IMR-90 (cell line): ENCODE measurements at regions not wholly inside any gene's neighbourhood (a gene's known extent, or its start where the extent isn't known, plus 50 kb on each side); places are given as distances from the start of the nearest gene placed in this dataset.

Experiments
- CEBPB ChIP-seq: IDR thresholded peaks from 2 replicates; pipeline ENCODE4 v1.6.1; 2012; ENCODE audit warnings: low read depth, low read length, improper control_type of control experiment
- CHD1 ChIP-seq: IDR thresholded peaks from 2 replicates; pipeline ENCODE4 v1.6.1; 2012; ENCODE audit warnings: low read depth, low read length, improper control_type of control experiment
- FOS ChIP-seq: fragments of 150-350 bp; IDR thresholded peaks from 2 replicates; pipeline ENCODE4 v1.6.1; 2016; ENCODE audit warnings: low read depth, low read length
- MAFK ChIP-seq: IDR thresholded peaks from 2 replicates; pipeline ENCODE4 v1.6.1; 2012; ENCODE audit warnings: low read depth, low read length, improper control_type of control experiment
- MAZ ChIP-seq: IDR thresholded peaks from 2 replicates; pipeline ENCODE4 v1.6.1; 2012; ENCODE audit warnings: low read depth, mild to moderate bottlenecking, low read length, improper control_type of control experiment, moderate library complexity, borderline replicate concordance
- MXI1 ChIP-seq: IDR thresholded peaks from 2 replicates; pipeline ENCODE4 v1.6.1; 2012; ENCODE audit warnings: low read depth, mild to moderate bottlenecking, low read length, moderate library complexity, borderline replicate concordance
- NFE2L2 ChIP-seq: fragments of 150-350 bp; IDR thresholded peaks from 2 replicates; pipeline ENCODE4 v1.6.1; 2016; ENCODE audit warnings: low read depth, mild to moderate bottlenecking, low read length
- POLR2A ChIP-seq: IDR thresholded peaks from 2 replicates; pipeline ENCODE4 v1.6.1; 2012; ENCODE audit warnings: mild to moderate bottlenecking, low read depth, low read length
- RAD21 ChIP-seq: IDR thresholded peaks from 2 replicates; pipeline ENCODE4 v1.6.1; 2012; ENCODE audit warnings: low read length, improper control_type of control experiment
- RCOR1 ChIP-seq: IDR thresholded peaks from 2 replicates; pipeline ENCODE4 v1.6.1; 2012; ENCODE audit warnings: mild to moderate bottlenecking, low read length, improper control_type of control experiment; ENCODE audit not compliant: insufficient replicate concordance
- RFX5 ChIP-seq: IDR thresholded peaks from 2 replicates; pipeline ENCODE4 v1.8.0; 2012; ENCODE audit warnings: low read depth, mild to moderate bottlenecking, low read length, moderate library complexity
- SMC3 ChIP-seq: fragments of 150-350 bp; IDR thresholded peaks from 2 replicates; pipeline ENCODE4 v1.6.1; 2016; ENCODE audit warnings: low read depth, mild to moderate bottlenecking, antibody characterized with exemption, low read length, moderate library complexity
- TF ChIP-seq, protein P1 (sequence below): conservative IDR thresholded peaks from 2 replicates; pipeline ENCODE4 v1.5.1; 2012; ENCODE audit warnings: mild to moderate bottlenecking, low read depth, low read length, improper control_type of control experiment
- TF ChIP-seq, protein P2 (sequence below): fragments of 150-350 bp; IDR thresholded peaks from 2 replicates; pipeline ENCODE4 v1.6.1; 2017; ENCODE audit warnings: mild to moderate bottlenecking, antibody characterized with exemption, low read length, low read depth

DNA sequence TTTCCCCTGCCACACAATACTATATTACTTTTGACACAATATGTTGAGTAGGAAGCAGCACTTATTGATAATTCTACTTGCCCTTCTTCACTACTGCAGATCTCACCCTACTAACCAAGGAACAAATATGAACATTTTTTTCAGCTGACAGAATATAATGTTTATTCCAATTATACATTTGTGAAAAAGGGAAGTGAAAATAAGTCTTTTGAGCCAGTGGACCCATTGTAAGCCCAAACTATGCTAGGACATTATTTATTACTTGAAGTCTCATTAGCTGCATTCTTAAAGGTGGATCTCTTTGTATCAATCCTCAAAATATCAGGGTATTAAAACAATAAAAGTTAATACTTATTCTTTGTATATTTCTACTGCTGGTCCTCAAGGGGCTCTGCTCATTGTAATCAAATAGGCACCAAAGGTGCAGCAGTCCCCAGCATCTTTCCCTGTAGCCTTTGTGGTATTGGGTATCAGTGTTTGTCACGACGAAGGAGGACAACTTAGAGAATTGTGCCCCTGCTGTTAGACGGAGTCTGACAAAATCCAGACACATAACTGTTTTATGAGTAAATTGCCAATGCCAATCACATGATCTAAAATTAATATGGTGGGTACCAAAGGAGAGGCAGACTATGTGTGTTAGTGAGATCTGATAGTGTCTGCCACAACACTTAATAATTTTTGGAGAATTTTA, 453.5 kb upstream of the CDH9 start:
- TF ChIP-seq, protein P1, sequence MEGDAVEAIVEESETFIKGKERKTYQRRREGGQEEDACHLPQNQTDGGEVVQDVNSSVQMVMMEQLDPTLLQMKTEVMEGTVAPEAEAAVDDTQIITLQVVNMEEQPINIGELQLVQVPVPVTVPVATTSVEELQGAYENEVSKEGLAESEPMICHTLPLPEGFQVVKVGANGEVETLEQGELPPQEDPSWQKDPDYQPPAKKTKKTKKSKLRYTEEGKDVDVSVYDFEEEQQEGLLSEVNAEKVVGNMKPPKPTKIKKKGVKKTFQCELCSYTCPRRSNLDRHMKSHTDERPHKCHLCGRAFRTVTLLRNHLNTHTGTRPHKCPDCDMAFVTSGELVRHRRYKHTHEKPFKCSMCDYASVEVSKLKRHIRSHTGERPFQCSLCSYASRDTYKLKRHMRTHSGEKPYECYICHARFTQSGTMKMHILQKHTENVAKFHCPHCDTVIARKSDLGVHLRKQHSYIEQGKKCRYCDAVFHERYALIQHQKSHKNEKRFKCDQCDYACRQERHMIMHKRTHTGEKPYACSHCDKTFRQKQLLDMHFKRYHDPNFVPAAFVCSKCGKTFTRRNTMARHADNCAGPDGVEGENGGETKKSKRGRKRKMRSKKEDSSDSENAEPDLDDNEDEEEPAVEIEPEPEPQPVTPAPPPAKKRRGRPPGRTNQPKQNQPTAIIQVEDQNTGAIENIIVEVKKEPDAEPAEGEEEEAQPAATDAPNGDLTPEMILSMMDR = no peak
- no peak for TF ChIP-seq NFE2L2
- TF ChIP-seq, protein P2, sequence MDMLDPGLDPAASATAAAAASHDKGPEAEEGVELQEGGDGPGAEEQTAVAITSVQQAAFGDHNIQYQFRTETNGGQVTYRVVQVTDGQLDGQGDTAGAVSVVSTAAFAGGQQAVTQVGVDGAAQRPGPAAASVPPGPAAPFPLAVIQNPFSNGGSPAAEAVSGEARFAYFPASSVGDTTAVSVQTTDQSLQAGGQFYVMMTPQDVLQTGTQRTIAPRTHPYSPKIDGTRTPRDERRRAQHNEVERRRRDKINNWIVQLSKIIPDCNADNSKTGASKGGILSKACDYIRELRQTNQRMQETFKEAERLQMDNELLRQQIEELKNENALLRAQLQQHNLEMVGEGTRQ = no peak
- no peak for TF ChIP-seq POLR2A
- TF ChIP-seq FOS = no peak
- no peak for TF ChIP-seq MXI1
- TF ChIP-seq RAD21 = no peak
- no peak for TF ChIP-seq SMC3
- no peak for TF ChIP-seq RFX5
- no peak for TF ChIP-seq MAFK
- TF ChIP-seq MAZ = no peak
- no peak for TF ChIP-seq RCOR1
- no peak for TF ChIP-seq CHD1
- TF ChIP-seq CEBPB = no peak
